ENCODE measurements at regions not wholly inside any gene's neighbourhood (a gene's known extent, or its start where the extent isn't known, plus 50 kb on each side); places are given as distances from the start of the nearest gene placed in this dataset.

DNA sequence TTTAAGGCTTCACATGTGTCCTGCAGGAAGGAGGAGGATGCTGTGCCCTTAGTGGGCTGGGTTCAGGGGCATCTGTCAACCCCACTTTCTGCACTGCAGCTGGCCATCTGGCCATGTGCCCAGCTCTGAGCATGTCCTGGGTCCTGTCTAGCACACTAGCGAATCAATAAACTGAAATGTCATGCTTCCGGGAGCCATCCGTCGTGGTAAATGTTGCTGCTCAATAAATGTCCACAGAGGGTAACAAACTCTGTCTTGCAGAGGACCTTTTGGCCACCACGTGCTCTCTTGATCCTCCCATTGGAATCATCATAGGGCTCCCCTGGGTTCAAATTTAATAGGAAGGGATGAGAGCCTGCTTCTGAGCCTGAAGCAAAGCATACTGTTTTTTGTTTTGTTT lies 168.6 kb upstream of the PIRT start:
- TF ChIP-seq, protein P1, sequence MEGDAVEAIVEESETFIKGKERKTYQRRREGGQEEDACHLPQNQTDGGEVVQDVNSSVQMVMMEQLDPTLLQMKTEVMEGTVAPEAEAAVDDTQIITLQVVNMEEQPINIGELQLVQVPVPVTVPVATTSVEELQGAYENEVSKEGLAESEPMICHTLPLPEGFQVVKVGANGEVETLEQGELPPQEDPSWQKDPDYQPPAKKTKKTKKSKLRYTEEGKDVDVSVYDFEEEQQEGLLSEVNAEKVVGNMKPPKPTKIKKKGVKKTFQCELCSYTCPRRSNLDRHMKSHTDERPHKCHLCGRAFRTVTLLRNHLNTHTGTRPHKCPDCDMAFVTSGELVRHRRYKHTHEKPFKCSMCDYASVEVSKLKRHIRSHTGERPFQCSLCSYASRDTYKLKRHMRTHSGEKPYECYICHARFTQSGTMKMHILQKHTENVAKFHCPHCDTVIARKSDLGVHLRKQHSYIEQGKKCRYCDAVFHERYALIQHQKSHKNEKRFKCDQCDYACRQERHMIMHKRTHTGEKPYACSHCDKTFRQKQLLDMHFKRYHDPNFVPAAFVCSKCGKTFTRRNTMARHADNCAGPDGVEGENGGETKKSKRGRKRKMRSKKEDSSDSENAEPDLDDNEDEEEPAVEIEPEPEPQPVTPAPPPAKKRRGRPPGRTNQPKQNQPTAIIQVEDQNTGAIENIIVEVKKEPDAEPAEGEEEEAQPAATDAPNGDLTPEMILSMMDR (IDR thresholded peaks at IDR 0.05) = no peak
- TF ChIP-seq POLR2A (IDR thresholded peaks at IDR 0.05) (no peak), EP300 (IDR thresholded peaks at IDR 0.05) (no peak), POLR2AphosphoS5 (IDR thresholded peaks at IDR 0.05) (no peak)

All from stomach (tissue), 4 donors.